Osteocyte (in vitro differentiated cells): ENCODE measurements at regions not wholly inside any gene's neighbourhood (a gene's known extent, or its start where the extent isn't known, plus 50 kb on each side); places are given as distances from the start of the nearest gene placed in this dataset.
A peak's percentile ranks its signal among the peaks of the same experiment; 100 is the strongest.

ENCODE experiments used
- DNase-seq: peaks from one replicate; pipeline ENCODE4 v3.0.0; 2021; ENCODE audit warnings: mixed read lengths; ENCODE audit not compliant: unreplicated experiment; ENCODE audit errors: extremely low spot score
- H3K27ac Mint-ChIP-seq: one replicate; pipeline ENCODE4 v1.8.0; 2021; ENCODE audit warnings: mild to moderate bottlenecking, mixed read lengths; ENCODE audit not compliant: unreplicated experiment
- H3K27me3 Mint-ChIP-seq: one replicate; pipeline ENCODE4 v1.8.0; 2021; ENCODE audit warnings: mixed read lengths; ENCODE audit not compliant: unreplicated experiment
- H3K36me3 Mint-ChIP-seq: one replicate; pipeline ENCODE4 v1.8.0; 2021; ENCODE audit warnings: mixed read lengths; ENCODE audit not compliant: unreplicated experiment
- H3K4me1 Mint-ChIP-seq: one replicate; pipeline ENCODE4 v1.8.0; 2021; ENCODE audit warnings: mixed read lengths; ENCODE audit not compliant: unreplicated experiment
- H3K4me3 Mint-ChIP-seq: one replicate; pipeline ENCODE4 v1.8.0; 2021; ENCODE audit warnings: mild to moderate bottlenecking, moderate library complexity, mixed read lengths; ENCODE audit not compliant: unreplicated experiment
- H3K9me3 Mint-ChIP-seq: one replicate; pipeline ENCODE4 v1.8.0; 2021; ENCODE audit warnings: mixed read lengths; ENCODE audit not compliant: unreplicated experiment
- CTCF ChIP-seq: fragments of 200-600 bp; sonication (generic); IDR thresholded peaks from 2 replicates; pipeline ENCODE4 v1.5.0; 2021; ENCODE audit warnings: antibody characterized with exemption, mild to moderate bottlenecking, moderate library complexity

GRCh38 chr6:167538746-167539145, 213.9 kb downstream of the TTLL2 start:
- peaks cover 17% of the 10 kb centered on the region for H3K27me3 Mint-ChIP-seq
- no peak overlapping the region for H3K27ac Mint-ChIP-seq
- H3K9me3 Mint-ChIP-seq = peaks cover 11% of the 10 kb centered on the region

GRCh38 chr6:167540796-167541195, 215.9 kb downstream of the TTLL2 start:
- no peak for TF ChIP-seq CTCF
- Mint-ChIP-seq H3K9me3 (peaks cover 11% of the 10 kb centered on the region), H3K27ac (no peak overlapping the region), H3K36me3 (peaks cover 3% of the 10 kb centered on the region), H3K4me1 (peaks cover 21% of the 10 kb centered on the region), H3K4me3 (no peak overlapping the region), H3K27me3 (peaks cover 9% of the 10 kb centered on the region)
- DNase-seq = no peak

More at GRCh38 chr6:167538746-167539145, 213.9 kb downstream of the TTLL2 start:
- TF ChIP-seq CTCF = no peak
- DNase-seq = no peak
- Mint-ChIP-seq H3K36me3 (peaks cover 3% of the 10 kb centered on the region), H3K4me1 (peaks cover 11% of the 10 kb centered on the region), H3K4me3 (no peak overlapping the region)

- TF ChIP-seq CTCF = no peak
- Mint-ChIP-seq H3K27ac (no peak overlapping the region), H3K4me1 (peaks cover 24% of the 10 kb centered on the region), H3K4me3 (no peak overlapping the region), H3K9me3 (peaks cover 11% of the 10 kb centered on the region), H3K36me3 (peaks cover 3% of the 10 kb centered on the region), H3K27me3 (peaks cover 4% of the 10 kb centered on the region)
- DNase-seq = no peak
Observed at GRCh38 chr6:167541544-167541943, 216.7 kb downstream of the TTLL2 start.

- Mint-ChIP-seq H3K4me1 (peaks cover 30% of the 10 kb centered on the region), H3K4me3 (peak overlapping the region; percentile 20), H3K36me3 (peaks cover 3% of the 10 kb centered on the region), H3K27me3 (no peaks in the 10 kb centered on the region), H3K9me3 (peaks cover 11% of the 10 kb centered on the region), H3K27ac (peak overlapping the region; percentile 70)
- TF ChIP-seq CTCF = no peak
- DNase-seq = no peak
Observed at GRCh38 chr6:167543602-167544497, 219.0 kb downstream of the TTLL2 start.

- Mint-ChIP-seq H3K4me1 (peaks cover 35% of the 10 kb centered on the region), H3K27me3 (peaks cover 4% of the 10 kb centered on the region), H3K4me3 (no peak overlapping the region), H3K27ac (no peak overlapping the region), H3K36me3 (no peaks in the 10 kb centered on the region), H3K9me3 (no peaks in the 10 kb centered on the region)
- no peak for TF ChIP-seq CTCF
- DNase-seq = no peak
Observed at GRCh38 chr6:167546611-167547327, 221.9 kb downstream of the TTLL2 start.
